ENCODE measurements at regions not wholly inside any gene's neighbourhood (a gene's known extent, or its start where the extent isn't known, plus 50 kb on each side); places are given as distances from the start of the nearest gene placed in this dataset.

DNA sequence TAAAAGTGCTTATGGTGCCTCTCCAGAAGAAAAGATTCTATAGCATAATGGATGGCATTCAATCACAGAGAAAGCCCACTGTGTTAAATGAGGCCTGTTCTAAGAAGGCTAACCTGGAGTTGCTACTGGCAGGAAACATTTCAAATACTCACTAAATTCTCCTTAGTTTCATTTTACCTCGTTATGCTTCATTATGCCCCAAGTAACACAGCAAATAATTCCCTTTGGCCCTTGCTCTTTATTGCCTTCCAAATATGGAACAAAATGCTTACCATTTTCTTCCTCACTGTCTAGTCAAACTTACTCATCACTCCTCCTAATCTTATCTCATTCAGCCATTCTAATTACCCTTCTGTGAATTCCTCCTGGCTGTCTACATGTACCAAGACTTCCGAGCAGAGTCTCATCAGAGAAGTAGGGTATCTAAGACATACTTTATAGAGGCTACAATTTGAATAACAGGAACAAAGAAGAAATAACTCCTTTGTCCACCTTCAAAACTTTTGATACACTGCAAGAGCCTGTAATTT, 292.1 kb upstream of the CLEC14A start:
- no peak for TF ChIP-seq POLR2A (IDR thresholded peaks at IDR 0.05; ENCODE audit: low read depth, low read length)
- no peak for TF ChIP-seq TAF1 (IDR thresholded peaks at IDR 0.05; ENCODE audit: low read depth, low read length)
- no peak for TF ChIP-seq POLR2AphosphoS5 (IDR thresholded peaks at IDR 0.05; ENCODE audit: low read depth, low read length)
- no peak for TF ChIP-seq POU2F2 (IDR thresholded peaks at IDR 0.05; ENCODE audit: low read depth, low read length)

All from GM12891 (cell line).